ENCODE measurements at regions not wholly inside any gene's neighbourhood (a gene's known extent, or its start where the extent isn't known, plus 50 kb on each side); places are given as distances from the start of the nearest gene placed in this dataset.
"Not testable (repeated sequence)": the region's sequence is repeated elsewhere in the genome, so short reads cannot be mapped to it uniquely, and the experiment has no call there.

DNA sequence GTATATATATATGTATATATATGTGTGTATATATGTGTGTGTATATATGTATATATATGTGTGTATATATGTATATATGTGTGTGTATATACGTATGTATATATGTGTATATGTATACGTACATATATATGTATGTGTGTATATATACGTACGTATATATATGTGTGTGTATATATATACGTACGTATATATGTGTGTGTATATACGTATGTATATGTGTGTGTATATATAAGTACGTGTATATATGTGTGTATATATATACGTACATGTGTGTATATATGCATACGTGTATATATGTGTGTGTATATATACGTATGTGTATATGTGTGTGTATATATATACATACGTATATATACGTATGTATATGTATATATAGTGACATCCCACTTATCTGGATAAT is 154.4 kb downstream of the CDRT15L2 start:
- no peak for DNase-seq

DNA sequence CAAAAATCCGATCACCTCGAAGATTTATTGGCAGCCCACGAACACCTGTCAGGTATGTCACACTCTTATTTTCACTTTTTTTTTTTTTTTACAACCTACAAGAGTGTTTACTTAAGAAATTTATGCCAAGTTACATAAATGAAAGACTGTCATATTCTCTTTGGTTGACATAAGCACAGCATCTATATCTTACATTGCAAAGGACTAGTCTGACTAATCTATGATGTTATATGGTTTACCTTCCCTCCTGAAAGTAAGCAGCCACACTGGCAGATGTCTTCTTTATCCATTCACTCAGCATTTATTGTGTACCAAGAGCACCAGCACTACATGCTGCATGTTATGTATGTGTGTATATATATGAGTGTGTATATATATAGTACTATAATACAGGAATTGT is 156.3 kb downstream of the CDRT15L2 start:
- DNase-seq = no peak

DNA sequence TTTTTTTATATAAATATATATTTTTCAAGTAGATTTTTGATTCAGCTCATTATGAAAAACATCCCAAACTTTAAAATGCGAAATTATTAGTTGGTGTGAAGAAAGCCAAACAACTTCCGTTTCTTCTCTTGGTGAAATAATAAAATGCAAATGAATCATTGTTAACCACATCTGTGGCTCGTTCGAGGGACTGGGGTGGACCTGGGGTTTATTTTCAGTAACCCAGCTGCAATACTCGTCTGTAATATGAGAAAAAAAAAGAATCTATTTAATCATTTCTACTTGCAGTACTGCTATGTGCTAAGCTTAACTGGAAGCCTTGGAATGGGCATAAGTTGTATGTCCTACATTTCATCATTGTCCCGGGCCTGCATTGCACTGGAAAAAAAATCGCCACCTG is 158.1 kb downstream of the CDRT15L2 start:
- DNase-seq = not testable (repeated sequence)

DNA sequence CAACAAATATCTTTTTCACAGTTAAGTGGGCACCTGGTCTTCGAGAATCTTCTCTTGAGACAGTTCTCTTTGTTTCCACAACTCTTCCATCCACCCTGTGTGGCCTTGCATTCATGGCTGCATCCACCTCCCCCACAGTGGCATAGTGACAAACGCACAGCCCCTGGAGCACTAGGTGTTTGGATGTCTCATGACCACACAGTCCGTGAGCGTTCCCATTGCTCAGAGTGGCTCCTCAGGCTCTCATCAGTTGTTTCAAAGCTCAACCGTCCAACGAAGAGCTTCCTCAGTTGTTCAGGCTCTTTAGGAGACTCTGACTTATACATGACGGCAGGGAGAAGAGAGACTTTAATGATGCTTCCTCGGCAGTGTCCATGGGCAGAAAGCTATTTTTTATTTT is 191.6 kb downstream of the CDRT15L2 start:
- DNase-seq = no peak

DNA sequence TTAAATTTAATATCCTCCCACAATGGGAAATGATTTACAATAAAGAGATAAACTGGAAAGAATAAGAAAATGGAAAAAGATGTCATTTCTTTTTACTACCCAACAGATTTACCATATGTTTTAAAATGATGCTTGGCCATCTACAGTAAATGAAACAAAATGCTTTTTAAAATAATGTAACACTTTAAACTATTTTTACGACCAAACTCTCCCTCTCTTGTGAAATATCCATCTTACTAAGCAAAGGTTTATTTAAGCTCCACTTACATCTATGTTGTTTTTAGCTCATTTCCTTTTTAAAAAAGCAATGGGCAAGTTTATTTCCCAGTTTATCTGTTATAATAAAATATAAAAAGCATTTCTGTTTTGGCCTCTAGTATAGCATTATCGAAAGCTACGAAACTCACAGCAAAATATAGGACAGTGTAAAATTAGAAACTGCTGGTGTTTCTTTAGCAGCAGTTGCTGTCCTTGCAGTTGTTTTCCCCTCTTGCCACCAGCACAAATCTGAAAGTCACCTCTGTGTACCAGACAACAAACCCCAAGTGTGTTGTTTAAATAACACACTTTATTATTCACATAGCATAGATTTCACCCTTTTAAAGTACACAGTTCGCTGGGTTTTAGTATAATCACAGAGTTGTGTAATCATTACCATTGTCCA is 195.1 kb downstream of the CDRT15L2 start:
- DNase-seq = no peak

DNA sequence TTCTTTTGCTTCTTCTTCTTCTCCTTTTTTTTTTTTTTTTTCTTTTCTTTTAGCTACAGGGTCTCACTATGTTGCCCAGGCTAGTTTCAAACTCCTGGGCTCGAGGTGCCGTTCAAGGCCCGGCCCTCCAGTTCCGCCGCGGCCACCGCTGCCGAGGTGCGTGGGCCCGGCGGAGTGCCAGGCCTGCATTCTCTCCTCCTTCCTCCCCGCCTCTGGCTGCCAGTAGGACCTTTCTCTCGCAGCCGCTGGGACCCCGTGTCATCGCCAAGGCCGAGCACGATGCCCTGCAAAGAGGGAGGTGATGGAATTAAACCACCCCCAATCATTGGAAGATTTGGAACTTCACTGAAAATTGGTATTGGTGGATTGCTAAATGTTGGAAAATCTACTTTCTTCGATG is 195.8 kb downstream of the CDRT15L2 start:
- DNase-seq = no peak

DNA sequence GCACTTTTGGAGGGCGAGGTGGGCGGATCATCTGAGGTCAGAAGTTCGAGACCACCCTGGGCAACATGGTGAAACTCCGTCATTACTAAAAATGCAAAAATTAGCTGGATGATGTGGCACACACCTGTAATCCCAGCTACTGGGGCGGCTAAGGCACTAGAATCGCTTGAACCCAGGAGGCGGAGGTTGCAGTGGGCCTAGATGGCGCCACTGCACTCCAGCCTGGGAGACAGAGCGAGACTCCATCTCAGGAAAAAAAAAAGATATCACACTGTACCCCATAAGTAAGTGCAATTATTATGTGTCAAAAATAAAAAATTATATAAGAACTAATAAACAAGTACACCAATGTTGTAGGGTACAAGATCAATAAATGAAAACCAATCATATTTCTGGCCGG is 200.0 kb downstream of the CDRT15L2 start:
- no peak for DNase-seq

DNA sequence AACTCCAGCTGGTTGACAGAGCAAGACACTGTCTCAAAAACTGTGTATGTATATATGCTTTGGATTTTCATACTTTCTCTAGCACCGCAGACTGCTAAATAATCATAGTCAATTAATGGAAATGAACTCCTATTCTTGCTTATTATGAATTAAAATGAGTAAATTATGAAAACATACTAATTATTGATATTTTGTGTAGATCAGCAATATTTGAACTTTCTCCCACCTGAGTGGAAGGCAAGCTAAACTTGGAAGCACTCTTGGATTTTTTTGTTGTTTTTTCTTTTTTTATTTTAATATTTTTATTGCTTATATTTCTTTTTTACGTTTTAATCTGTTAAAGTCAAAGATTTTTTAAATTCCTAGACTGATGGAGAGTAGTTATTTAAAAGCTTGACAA is 201.7 kb downstream of the CDRT15L2 start:
- DNase-seq = no peak

DNA sequence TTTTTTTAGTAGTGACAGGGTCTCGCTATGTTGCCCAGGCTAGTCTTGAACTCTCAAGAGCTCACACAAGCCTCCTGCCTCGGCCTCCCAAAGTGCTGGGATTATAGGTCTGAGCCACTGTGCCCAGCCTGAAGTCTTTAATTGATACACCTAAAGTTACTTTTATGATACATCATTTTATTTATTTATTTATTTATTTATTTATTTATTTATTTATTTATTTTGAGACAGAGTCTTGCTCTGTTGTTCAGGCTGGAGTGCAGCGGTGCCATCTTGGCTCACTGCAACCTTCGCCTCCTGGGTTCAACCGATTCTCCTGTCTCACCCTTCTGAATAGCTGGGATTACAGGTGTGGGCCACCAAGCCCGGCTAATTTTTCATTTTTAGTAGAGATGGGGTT is 202.3 kb downstream of the CDRT15L2 start:
- not testable (repeated sequence) for DNase-seq

DNA sequence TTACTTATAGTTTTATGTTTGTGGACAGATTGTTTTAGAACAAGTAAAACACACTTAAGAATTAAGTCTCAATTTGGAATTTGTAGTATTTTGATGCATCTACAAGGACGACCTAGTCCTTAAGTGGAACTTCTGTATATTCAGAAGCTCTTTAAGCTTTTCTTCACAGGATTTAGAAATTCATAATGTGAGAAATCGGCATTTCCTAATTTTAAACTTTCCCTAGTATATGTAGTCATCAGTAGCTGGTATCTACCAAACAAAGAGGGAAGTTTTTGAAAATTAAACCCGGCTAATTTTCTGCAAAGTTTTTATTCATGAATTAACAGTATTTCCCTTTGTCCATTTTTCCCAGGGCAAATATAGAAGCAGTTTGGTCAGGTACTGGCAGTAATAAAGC is 203.6 kb downstream of the CDRT15L2 start:
- DNase-seq = no peak

DNA sequence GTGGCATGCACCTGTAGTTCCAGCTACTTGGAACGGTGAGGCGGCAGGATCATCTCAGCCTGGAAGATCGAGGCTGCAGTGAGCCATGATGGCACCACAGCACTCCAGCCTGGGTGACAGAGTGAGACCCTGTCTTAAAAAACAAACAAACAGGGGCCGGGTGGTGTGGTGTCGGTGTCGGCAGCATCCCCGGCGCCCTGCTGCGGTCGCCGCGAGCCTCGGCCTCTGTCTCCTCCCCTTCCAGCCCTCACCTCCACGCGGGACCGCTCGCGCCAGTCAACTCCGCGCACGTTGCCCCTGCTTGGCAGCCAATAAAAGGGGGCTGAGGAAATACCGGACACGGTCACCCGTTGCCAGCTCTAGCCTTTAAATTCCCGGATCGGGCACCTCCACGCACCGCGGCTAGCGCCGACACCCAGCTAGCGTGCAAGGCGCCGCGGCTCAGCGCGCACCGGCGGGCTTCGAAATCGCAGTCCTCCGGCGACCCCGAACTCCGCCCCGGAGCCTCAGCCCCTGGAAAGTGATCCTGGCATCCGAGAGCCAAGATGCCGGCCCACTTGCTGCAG is 204.7 kb downstream of the CDRT15L2 start:
- DNase-seq = no peak

DNA sequence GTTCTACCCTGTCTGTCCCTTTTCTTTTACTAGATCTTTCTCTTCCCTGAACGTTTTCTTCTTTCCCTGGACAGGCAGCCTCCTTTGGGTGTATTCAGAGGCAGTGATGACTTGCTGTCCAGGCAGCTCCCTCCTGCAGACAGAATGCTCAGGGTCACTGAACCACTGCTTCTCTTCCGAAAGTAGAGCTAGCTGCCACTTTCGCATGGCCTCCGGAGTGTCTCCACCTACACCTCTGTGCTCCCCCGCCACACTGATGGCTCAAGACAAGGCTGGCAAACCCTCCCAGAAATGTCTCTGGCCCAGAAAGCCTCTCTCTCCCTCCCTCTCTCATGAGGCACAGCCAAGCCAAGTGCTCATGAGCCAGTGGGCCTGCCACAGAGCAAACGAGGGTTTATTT is 207.8 kb downstream of the CDRT15L2 start:
- DNase-seq = no peak

DNA sequence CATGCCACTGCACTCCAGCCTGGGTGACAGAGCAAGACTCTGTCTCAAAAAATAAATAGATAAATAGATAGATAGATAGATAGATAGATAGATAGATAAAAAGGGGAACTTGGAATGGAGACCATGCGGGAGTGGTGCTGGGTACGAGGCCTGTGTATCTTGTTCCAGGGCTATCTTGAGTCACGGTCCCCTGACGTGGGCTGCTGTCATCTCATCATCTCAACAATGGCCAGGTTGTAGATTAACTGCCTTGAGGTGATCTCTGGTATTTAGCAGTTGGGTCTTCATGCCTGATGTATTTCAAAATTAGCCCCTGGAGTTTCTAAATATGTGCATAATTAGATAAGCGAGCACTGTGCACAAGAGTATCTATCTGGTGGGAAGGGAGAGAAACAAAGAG is 212.1 kb downstream of the CDRT15L2 start:
- DNase-seq = no peak

DNA sequence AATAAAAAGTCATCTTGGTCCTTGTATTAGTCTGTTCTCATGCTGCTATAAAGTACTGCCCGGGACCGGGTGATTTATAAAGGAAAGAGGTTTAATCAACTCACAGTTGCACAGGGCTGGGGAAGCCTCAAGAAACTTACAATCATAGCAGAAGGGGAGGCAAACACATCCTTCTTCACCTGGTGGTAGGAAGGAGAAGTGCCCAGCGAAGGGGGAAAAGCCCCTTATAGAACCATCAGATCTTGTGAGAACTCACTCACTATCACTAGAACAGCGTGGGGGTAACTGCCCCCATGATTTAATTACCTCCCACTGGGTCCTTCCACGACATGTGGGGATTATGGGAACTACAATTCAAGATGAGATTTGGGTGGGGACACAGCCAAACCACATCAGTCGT is 215.0 kb downstream of the CDRT15L2 start:
- DNase-seq = not testable (repeated sequence)

DNA sequence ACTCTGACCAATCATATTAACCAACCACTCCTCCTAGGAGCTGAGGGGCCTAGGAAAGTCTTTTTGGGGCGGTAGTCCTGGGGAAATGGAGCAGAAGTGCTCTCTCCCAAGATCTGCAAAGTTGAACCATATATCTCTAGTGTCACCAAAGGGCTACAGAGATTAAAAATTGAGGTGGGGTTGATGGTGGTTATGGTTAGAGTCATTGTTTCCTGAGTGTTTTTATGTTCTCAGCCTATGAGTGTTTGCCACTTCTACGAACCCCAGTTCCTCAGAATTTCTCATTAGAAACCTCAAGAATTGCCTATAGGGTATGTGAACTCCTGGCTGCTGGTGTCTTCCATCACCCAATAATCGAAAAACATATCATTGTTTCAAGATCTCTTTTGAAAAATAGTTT is 217.8 kb downstream of the CDRT15L2 start:
- DNase-seq = no peak

DNA sequence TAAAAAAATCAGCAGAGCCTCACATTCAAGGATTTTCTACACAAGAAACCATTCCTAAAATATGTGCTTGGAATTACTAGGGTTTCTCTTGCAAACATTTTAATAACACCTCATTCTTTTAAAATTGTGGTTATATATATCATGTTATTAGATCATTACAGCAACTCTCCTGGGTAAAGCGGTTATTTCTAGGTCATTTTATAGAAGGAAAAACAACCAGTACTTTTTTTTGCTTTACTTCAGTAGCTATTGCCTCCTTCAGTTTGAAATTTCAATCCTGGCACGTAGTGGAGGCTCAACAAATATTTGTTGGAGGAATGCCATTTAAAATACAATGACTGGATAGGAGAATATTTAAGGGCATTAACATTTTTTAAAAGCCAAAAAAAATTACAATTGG is 220.6 kb downstream of the CDRT15L2 start:
- no peak for DNase-seq

DNA sequence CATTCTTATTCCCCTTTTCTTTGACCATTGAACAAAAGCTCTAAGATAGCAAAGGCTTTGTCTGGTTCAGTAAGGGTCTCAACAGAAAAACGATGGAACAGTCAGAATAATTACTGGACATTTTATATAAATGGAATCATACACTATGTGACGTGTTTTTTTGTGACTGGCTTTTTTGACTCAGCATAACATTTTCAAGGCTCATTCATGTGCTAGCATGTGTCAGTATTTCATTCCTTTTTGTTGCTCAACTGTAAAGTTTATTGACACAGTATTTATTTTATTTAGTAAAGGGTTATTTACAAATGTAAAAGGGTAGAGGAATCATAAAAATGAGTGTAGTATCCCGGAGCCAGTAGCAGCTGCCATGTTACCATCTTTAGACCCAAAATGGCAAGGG is 226.2 kb downstream of the CDRT15L2 start:
- DNase-seq = no peak

DNA sequence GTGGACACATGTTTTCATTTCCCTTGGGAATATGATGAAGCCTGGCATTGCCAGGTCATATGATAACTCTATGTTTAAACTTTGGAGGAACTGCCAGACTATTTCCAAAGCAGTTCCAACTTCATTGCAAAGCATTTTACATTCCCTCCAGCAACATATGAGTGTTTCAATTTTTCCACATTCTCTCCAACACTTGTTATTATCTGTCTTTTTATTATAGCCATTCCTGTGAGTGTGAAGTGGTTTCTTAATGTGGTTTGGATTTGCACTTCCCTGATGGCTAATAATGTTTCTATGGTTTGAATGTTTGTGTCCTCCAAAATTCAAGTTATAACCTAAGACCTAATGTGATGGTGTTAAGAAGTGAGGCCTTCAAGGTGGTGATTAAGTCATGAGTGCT is 228.0 kb downstream of the CDRT15L2 start:
- not testable (repeated sequence) for DNase-seq

DNA sequence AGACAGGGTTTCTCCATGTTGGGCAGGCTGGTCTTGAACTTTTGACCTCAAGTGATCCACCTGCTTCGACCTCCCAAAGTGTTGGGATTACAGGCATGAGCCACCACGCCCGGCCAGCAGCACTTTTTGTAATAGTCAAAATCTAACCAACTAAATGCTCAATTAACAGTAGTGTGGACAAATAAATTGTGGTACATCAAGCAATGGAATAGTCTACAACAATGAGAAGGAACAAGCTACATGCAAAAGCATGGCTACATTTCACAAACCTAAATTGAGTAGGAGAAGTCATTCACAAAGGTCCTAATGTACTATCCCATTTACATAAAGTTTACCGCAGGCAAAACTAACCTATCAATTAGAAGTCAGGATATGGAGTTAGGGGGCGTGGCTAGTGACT is 227.4 kb downstream of the USP22 start:
- not testable (repeated sequence) for DNase-seq

DNA sequence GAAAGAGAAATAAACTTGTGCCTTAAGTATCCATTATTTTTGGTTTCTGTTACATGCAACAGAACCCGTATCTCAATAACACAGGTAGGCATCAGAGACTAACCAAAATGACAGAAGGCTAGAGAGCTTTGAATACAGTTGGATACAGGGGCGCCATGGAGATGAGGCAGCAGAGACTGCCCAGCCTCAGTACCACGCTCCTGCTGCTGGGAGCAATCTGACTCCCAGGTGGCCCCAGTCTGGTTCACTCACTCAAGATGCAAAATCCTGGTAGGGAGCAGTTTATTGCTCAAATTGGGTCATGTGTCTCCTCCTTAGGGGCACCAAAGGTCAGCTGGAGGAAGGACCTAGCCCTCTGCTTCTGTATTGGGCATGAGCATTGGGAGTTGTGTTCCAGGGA is 218.9 kb downstream of the USP22 start:
- no peak for DNase-seq

DNA sequence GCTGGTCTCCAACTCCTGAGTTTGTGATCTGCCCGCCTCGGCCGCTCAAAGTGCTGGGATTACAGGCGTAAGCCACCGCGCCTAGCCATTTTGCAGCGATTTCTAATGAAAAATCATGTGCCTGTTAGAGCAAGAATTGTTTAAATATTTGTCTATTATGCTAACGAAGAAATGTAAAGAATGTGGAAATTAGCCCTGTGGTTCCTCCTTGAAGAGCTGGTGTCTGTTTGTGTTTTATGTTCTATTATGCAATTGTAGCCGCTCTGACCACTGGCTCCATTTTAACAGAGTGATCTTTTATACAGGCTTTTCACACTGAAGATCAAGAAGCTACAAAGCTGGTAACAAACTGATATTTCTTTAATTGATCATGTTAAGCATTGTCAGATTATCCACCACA is 217.3 kb downstream of the USP22 start:
- no peak for DNase-seq

DNA sequence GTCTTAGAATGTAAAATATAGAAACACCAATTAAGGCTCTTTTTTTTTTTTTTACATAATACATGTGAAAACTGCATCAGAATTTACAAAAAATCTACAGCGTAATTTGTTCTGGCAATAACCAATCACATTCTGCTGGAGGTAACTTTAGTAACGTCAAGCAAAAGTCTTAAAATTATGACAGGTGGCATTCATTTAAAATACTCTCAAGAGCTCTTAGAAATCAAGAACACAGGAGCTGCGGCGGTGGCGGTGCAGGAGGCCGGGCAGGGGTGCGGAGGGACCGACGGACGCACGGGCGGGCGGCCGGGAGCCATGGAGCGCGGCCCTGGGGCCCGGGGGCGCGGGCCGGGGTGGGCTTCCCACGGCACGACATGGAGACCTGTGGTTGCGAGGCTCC is 202.4 kb downstream of the USP22 start:
- DNase-seq = not testable (repeated sequence)

DNA sequence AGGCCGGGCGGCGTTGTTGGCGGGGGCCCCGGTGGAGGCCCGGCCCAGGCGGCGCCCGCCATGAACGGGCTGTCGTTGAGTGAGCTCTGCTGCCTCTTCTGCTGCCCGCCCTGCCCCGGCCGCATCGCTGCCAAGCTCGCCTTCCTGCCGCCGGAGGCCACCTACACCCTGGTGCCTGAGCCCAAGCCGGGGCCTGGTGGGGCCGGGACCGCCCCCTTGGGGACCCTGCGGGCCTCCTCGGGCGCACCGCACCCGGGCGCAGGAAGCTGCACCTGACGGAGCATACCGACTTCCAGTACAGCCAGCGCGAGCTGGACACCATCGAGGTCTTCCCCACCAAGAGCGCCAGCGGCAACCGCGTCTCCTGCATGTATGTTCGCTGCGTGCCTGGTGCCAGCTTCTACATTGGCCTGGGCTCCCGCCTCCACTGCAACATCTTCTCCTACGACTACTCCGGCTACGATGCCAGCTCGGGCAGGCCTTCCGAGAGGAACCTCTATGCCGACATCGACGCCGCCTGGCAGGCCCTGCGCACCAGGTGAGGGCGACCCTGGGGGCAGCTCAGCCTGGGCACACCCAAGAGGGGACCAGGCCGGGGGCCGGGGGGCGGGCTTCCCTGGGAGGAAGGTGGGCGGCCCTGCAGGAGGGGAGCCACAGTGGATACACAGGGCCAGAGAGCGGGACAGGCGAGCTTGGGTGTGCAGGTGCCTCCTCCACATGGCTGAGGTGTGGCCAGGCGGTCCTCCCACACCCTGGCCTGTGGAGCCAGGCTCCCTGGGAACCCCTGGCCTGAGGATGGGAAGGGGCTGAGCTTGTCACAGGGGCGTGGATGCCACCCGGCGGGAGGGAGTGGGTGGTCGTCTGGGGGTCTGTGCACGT is 201.6 kb downstream of the USP22 start:
- DNase-seq = not testable (repeated sequence)
